ENCODE measurements at regions not wholly inside any gene's neighbourhood (a gene's known extent, or its start where the extent isn't known, plus 50 kb on each side); places are given as distances from the start of the nearest gene placed in this dataset.

GRCh38 chr1:104878203-104878909, 1128.7 kb downstream of the AMY1C start:
- DNase-seq (no peak), ATAC-seq (no peak)
- Histone ChIP-seq H3K4me3 (no peak overlapping the region), H3K27ac (no peak overlapping the region), H3K4me1 (no peaks in the 10 kb centered on the region), H3K36me3 (no peaks in the 10 kb centered on the region), H3K9me3 (no peaks in the 10 kb centered on the region), H3K27me3 (no peaks in the 10 kb centered on the region)
- in situ Hi-C loops (cut with MboI; ENCODE audit: low sequenced_read_pairs in 4 of 4) (no loop called here), intact Hi-C loops (cut with DNase I; ENCODE audit: low total_unique reads) (no loop called here)
- TF ChIP-seq, protein P1, sequence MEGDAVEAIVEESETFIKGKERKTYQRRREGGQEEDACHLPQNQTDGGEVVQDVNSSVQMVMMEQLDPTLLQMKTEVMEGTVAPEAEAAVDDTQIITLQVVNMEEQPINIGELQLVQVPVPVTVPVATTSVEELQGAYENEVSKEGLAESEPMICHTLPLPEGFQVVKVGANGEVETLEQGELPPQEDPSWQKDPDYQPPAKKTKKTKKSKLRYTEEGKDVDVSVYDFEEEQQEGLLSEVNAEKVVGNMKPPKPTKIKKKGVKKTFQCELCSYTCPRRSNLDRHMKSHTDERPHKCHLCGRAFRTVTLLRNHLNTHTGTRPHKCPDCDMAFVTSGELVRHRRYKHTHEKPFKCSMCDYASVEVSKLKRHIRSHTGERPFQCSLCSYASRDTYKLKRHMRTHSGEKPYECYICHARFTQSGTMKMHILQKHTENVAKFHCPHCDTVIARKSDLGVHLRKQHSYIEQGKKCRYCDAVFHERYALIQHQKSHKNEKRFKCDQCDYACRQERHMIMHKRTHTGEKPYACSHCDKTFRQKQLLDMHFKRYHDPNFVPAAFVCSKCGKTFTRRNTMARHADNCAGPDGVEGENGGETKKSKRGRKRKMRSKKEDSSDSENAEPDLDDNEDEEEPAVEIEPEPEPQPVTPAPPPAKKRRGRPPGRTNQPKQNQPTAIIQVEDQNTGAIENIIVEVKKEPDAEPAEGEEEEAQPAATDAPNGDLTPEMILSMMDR (IDR thresholded peaks at IDR 0.05 in 4 of 5, conservative IDR thresholded peaks at IDR 0.05 in 1 of 5), result no peak
- TF ChIP-seq POLR2A (IDR thresholded peaks at IDR 0.05), result no peak

GRCh38 chr1:104884939-104885338, 1135.2 kb downstream of the AMY1C start:
- H3K4me1 ChIP-seq, result no peaks in the 10 kb centered on the region
- H3K9me3 ChIP-seq, result no peaks in the 10 kb centered on the region
- H3K27ac ChIP-seq, result no peak overlapping the region
- intact Hi-C loops (cut with DNase I; ENCODE audit: low total_unique reads), result no loop called here
- no peak overlapping the region for H3K4me3 ChIP-seq
- DNase-seq, result no peak
- no peaks in the 10 kb centered on the region for H3K36me3 ChIP-seq
- in situ Hi-C loops (cut with MboI; ENCODE audit: low sequenced_read_pairs in 4 of 4), result no loop called here
- TF ChIP-seq POLR2A (IDR thresholded peaks at IDR 0.05), result no peak
- TF ChIP-seq, protein P1 (IDR thresholded peaks at IDR 0.05 in 4 of 5, conservative IDR thresholded peaks at IDR 0.05 in 1 of 5), result no peak
- ATAC-seq, result no peak
- no peaks in the 10 kb centered on the region for H3K27me3 ChIP-seq

DNA sequence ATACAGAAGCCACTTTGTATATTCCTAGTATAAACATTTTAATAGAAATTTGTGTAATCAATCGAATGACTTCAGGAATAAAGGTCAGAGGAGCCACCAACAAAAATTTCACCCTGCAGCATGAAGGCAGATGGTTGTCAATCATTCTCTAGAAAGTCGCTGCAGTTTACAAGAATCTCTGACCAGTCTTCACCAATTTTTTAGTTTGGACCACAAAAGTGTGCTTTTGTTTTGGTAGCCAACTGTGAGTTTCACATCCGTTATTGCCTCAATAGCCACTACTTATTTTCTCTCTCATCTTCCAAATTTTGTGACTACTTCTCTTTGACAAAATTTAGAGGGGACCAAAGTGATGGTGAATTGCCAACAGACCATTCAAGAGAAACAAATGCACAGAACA, 1155.6 kb downstream of the AMY1C start:
- in situ Hi-C loops (cut with MboI; ENCODE audit: low sequenced_read_pairs in 4 of 4) (loop anchor here in 1 of 4 donors (25.0 kb wide), 1 partner anchor 93 kb away; no protein-coding TSS in a partner anchor), intact Hi-C loops (cut with DNase I; ENCODE audit: low total_unique reads) (no loop called here)
- H3K27me3 ChIP-seq, result no peaks in the 10 kb centered on the region
- DNase-seq, result no peak
- H3K4me1 ChIP-seq, result no peaks in the 10 kb centered on the region
- no peak overlapping the region for H3K4me3 ChIP-seq
- H3K9me3 ChIP-seq, result no peaks in the 10 kb centered on the region
- TF ChIP-seq POLR2A (IDR thresholded peaks at IDR 0.05), result no peak
- TF ChIP-seq, protein P1 (IDR thresholded peaks at IDR 0.05 in 4 of 5, conservative IDR thresholded peaks at IDR 0.05 in 1 of 5), result no peak
- no peak overlapping the region for H3K27ac ChIP-seq
- no peaks in the 10 kb centered on the region for H3K36me3 ChIP-seq
- no peak for ATAC-seq

- in situ Hi-C loops (cut with MboI; ENCODE audit: low sequenced_read_pairs in 4 of 4) (loop anchor here in 1 of 4 donors (25.0 kb wide), 1 partner anchor 94 kb away; no protein-coding TSS in a partner anchor), intact Hi-C loops (cut with DNase I; ENCODE audit: low total_unique reads) (no loop called here)
- Histone ChIP-seq H3K27me3 (no peaks in the 10 kb centered on the region), H3K36me3 (no peaks in the 10 kb centered on the region), H3K27ac (no peak overlapping the region), H3K4me3 (no peak overlapping the region), H3K4me1 (no peaks in the 10 kb centered on the region), H3K9me3 (no peaks in the 10 kb centered on the region)
- ATAC-seq (no peak), DNase-seq (no peak)
- TF ChIP-seq, protein P1 (IDR thresholded peaks at IDR 0.05 in 4 of 5, conservative IDR thresholded peaks at IDR 0.05 in 1 of 5), result no peak
- TF ChIP-seq POLR2A (IDR thresholded peaks at IDR 0.05), result no peak
Measured at GRCh38 chr1:104906141-104906540, 1156.4 kb downstream of the AMY1C start.
